ENCODE measurements at regions not wholly inside any gene's neighbourhood (a gene's known extent, or its start where the extent isn't known, plus 50 kb on each side); places are given as distances from the start of the nearest gene placed in this dataset.

DNA sequence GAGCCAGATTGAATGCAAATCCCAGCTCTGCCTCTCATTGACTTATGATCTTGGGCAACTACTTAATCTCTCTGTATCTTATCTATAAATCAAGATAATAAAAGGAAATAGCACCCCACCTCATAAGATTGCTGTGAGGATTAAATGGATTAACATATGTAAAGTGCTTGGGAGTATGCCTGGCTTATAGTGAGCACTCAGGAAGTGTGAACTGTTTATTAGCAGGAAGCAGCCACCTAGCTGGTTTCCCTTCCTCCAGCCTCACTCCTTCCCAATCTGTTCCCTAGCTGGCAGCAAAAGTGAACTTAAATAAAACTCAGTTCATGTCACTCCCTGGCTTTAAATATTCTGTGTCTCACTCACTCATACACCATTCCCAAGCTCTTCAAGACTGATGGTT is 526.6 kb upstream of the PKDCC start:
- TF ChIP-seq, protein P1, sequence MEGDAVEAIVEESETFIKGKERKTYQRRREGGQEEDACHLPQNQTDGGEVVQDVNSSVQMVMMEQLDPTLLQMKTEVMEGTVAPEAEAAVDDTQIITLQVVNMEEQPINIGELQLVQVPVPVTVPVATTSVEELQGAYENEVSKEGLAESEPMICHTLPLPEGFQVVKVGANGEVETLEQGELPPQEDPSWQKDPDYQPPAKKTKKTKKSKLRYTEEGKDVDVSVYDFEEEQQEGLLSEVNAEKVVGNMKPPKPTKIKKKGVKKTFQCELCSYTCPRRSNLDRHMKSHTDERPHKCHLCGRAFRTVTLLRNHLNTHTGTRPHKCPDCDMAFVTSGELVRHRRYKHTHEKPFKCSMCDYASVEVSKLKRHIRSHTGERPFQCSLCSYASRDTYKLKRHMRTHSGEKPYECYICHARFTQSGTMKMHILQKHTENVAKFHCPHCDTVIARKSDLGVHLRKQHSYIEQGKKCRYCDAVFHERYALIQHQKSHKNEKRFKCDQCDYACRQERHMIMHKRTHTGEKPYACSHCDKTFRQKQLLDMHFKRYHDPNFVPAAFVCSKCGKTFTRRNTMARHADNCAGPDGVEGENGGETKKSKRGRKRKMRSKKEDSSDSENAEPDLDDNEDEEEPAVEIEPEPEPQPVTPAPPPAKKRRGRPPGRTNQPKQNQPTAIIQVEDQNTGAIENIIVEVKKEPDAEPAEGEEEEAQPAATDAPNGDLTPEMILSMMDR (conservative IDR thresholded peaks at IDR 0.05; ENCODE audit: low read length) = no peak
- TF ChIP-seq EZH2phosphoT487 (IDR thresholded peaks at IDR 0.05; ENCODE audit: borderline replicate concordance, low read depth, low read length) = no peak
- H3K4me1 ChIP-seq (ENCODE audit: insufficient read depth, low read length, poor library complexity, severe bottlenecking) = no peaks in the 10 kb centered on the region
- no TSS peak for BruUV-seq (replicated peaks)
- ChIA-PET POLR2A (no interaction called here), CTCF (ENCODE audit: unreplicated experiment) (no interaction called here)
- no peak overlapping the region for H3K4me2 ChIP-seq (ENCODE audit: low read length)
- no peak overlapping the region for H3K27ac ChIP-seq (ENCODE audit: low read depth, low read length, poor library complexity, severe bottlenecking)
- H2AFZ ChIP-seq (ENCODE audit: low read length) = no peak overlapping the region
- no peaks in the 10 kb centered on the region for H3K9me2 ChIP-seq (ENCODE audit: insufficient read depth, low read length)
- no peak overlapping the region for H3K4me3 ChIP-seq (ENCODE audit: low read depth, low read length, poor library complexity, severe bottlenecking)
- intact Hi-C loops (cut with micrococcal nuclease; ENCODE audit: unreplicated experiment) = no loop called here
- no peaks in the 10 kb centered on the region for H4K20me1 ChIP-seq (ENCODE audit: insufficient read depth, low read length)
- DNase-seq (ENCODE audit: low spot score) = no peak
- no peaks in the 10 kb centered on the region for H3K79me2 ChIP-seq (ENCODE audit: insufficient read depth, low read depth, low read length)
- no peaks in the 10 kb centered on the region for H3K9me3 ChIP-seq (ENCODE audit: low read length)
- H3K36me3 ChIP-seq (ENCODE audit: insufficient read depth, low read length) = no peaks in the 10 kb centered on the region

DNA sequence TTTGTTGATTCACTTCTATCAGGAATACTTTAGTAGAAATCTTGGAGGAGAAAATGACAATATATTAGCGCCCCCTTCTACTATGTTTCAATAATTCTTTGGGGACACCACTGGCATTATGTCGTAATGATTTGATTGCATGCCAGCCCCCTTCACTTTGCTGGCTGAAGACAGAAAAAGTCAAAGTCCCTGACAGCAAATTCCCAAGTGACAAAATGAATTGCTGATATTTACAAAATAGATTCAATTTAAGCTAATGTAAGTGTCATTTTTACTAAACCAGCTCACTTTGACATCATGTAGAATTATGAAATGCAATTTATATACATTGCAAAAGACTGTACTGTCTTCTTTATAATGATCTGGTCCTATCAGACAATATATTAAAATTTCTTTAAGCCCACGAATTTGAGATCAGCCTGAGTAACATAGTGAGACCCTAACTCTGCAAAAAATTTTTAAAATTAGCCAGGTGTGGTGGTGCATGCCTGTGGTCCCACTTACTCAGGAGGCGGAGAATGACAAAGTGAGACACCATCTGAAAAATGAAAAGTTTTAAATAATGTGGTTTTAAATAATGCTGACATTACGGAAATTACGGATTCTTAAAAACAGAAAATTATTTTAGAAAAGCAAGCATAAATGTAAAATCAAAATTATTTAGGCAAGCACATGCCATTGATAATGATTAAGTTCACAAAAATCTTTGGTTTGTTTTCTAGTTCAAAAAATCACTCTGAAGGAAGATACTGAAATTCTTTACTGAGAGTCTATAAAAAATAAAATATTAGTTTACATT is 520.1 kb upstream of the PKDCC start:
- H3K4me2 ChIP-seq (ENCODE audit: low read length) = no peak overlapping the region
- POLR2A ChIA-PET = interaction anchor here (0.6 kb wide), 1 partner anchor 904 kb away, joined by 3 read pairs; no protein-coding TSS in a partner anchor

DNA sequence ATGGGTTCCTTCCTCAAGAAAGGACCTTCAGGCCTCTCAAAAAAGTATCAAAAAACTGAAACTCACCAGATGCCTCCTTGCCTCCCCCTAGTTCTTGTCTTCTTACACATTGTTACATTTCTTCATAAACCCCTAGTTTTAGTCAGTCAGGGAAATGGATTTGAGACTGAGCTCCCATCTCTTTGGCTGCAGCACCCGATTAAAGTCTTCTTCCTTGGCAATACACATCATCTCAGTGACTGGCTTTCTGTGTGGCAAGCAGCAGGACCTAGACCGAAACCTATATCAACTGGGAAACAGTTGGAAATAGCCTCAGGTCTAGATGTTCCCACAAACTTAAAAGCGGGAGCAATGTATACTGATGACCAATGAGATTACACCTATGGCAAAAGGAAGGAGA is 512.2 kb upstream of the PKDCC start:
- ChIA-PET CTCF (ENCODE audit: unreplicated experiment) (no interaction called here), POLR2A (no interaction called here)
- Histone ChIP-seq H3K79me2 (ENCODE audit: insufficient read depth, low read depth, low read length) (no peaks in the 10 kb centered on the region), H3K4me2 (ENCODE audit: low read length) (no peak overlapping the region), H3K9me3 (ENCODE audit: low read length) (no peaks in the 10 kb centered on the region), H3K36me3 (ENCODE audit: insufficient read depth, low read length) (no peaks in the 10 kb centered on the region), H3K27ac (ENCODE audit: low read depth, low read length, poor library complexity, severe bottlenecking) (no peak overlapping the region), H4K20me1 (ENCODE audit: insufficient read depth, low read length) (no peaks in the 10 kb centered on the region), H3K4me3 (ENCODE audit: low read depth, low read length, poor library complexity, severe bottlenecking) (no peak overlapping the region), H3K4me1 (ENCODE audit: insufficient read depth, low read length, poor library complexity, severe bottlenecking) (no peaks in the 10 kb centered on the region), H3K9me2 (ENCODE audit: insufficient read depth, low read length) (no peaks in the 10 kb centered on the region), H2AFZ (ENCODE audit: low read length) (no peak overlapping the region)
- intact Hi-C loops (cut with micrococcal nuclease; ENCODE audit: unreplicated experiment) = no loop called here
- TF ChIP-seq, protein P1 (conservative IDR thresholded peaks at IDR 0.05; ENCODE audit: low read length) = no peak
- no peak for TF ChIP-seq EZH2phosphoT487 (IDR thresholded peaks at IDR 0.05; ENCODE audit: borderline replicate concordance, low read depth, low read length)
- no peak for DNase-seq (ENCODE audit: low spot score)
- no TSS peak for BruUV-seq (replicated peaks)

More for the DNA sequence above, 520.1 kb upstream of the PKDCC start:
- H3K4me1 ChIP-seq (ENCODE audit: insufficient read depth, low read length, poor library complexity, severe bottlenecking) = no peaks in the 10 kb centered on the region
- no peak overlapping the region for H3K4me3 ChIP-seq (ENCODE audit: low read depth, low read length, poor library complexity, severe bottlenecking)
- H3K36me3 ChIP-seq (ENCODE audit: insufficient read depth, low read length) = no peaks in the 10 kb centered on the region
- no TSS peak for BruUV-seq (replicated peaks)
- TF ChIP-seq EZH2phosphoT487 (IDR thresholded peaks at IDR 0.05; ENCODE audit: borderline replicate concordance, low read depth, low read length) = no peak
- TF ChIP-seq, protein P1 (conservative IDR thresholded peaks at IDR 0.05; ENCODE audit: low read length) = no peak
- H2AFZ ChIP-seq (ENCODE audit: low read length) = no peak overlapping the region
- H3K27ac ChIP-seq (ENCODE audit: low read depth, low read length, poor library complexity, severe bottlenecking) = no peak overlapping the region
- no peaks in the 10 kb centered on the region for H3K9me2 ChIP-seq (ENCODE audit: insufficient read depth, low read length)
- no peak for DNase-seq (ENCODE audit: low spot score)
- intact Hi-C loops (cut with micrococcal nuclease; ENCODE audit: unreplicated experiment) = no loop called here
- CTCF ChIA-PET (ENCODE audit: unreplicated experiment) = no interaction called here
- H3K79me2 ChIP-seq (ENCODE audit: insufficient read depth, low read depth, low read length) = no peaks in the 10 kb centered on the region
- H4K20me1 ChIP-seq (ENCODE audit: insufficient read depth, low read length) = no peaks in the 10 kb centered on the region
- H3K9me3 ChIP-seq (ENCODE audit: low read length) = no peaks in the 10 kb centered on the region
